Left lung (tissue), 4 donors: ENCODE measurements at regions not wholly inside any gene's neighbourhood (a gene's known extent, or its start where the extent isn't known, plus 50 kb on each side); places are given as distances from the start of the nearest gene placed in this dataset.
A peak's percentile ranks its signal among the peaks of the same experiment; 100 is the strongest.

ENCODE experiments used
- ATAC-seq: fragments of 200-7000 bp; cut with Tn5 transposase; one replicate; pipeline ENCODE4 v1.9.1; 2020; ENCODE audit warnings: moderate library complexity
- DNase-seq, 4 donors: peaks; one replicate each; pipeline ENCODE4 v3.0.0-alpha.2; 2013 to 2020
- H3K27ac ChIP-seq, 2 donors: fragments of 200-600 bp; sonication (generic) in 1 of 2; one replicate each; pipeline versions ENCODE4 v1.5.0 to v1.8.0; 2020 to 2021
- H3K27me3 ChIP-seq, 2 donors: fragments of 200-600 bp; sonication (generic) in 1 of 2; one replicate each; pipeline versions ENCODE4 v1.5.0 to v1.8.0; 2020 to 2021
- H3K36me3 ChIP-seq, 2 donors: fragments of 200-600 bp; sonication (generic) in 1 of 2; one replicate each; pipeline versions ENCODE4 v1.5.0 to v1.8.0; 2020 to 2021
- H3K4me1 ChIP-seq, 2 donors: fragments of 200-600 bp; one replicate each; pipeline ENCODE4 v1.8.0; 2021
- H3K4me3 ChIP-seq, 2 donors: fragments of 200-600 bp; sonication (generic) in 1 of 2; one replicate each; pipeline versions ENCODE4 v1.5.0 to v1.8.0; 2020 to 2021; ENCODE audit warnings: mild to moderate bottlenecking in 1 of 2
- H3K9me3 ChIP-seq, 2 donors: fragments of 200-600 bp; sonication (generic) in 1 of 2; one replicate each; pipeline versions ENCODE4 v1.5.0 to v1.8.0; 2020 to 2021
- CTCF ChIP-seq, 2 donors: fragments of 200-600 bp; sonication (generic) in 1 of 2; IDR thresholded peaks; one replicate each; pipeline versions ENCODE4 v1.5.0 to v1.8.0; 2021; ENCODE audit warnings: antibody characterized with exemption in 2 of 2
- intact Hi-C, 2 donors: fragments of 100-400 bp; cut with DNase I; formaldehyde crosslinking; loops; one replicate each; pipeline versions ENCODE4 v1.11.2 to v1.14.2; 2022
- donor health status: DM: no; HTN: yes; CAD: no.
- donor health status: DM: no; HTN: no; CAD: no.

- intact Hi-C loops: no loop called here
- Histone ChIP-seq H3K36me3 (no peaks in the 10 kb centered on the region), H3K4me1 (peaks cover 8 to 13% of the 10 kb centered on the region in 2 donors), H3K9me3 (no peaks in the 10 kb centered on the region), H3K27me3 (no peaks in the 10 kb centered on the region), H3K27ac (no peak overlapping the region), H3K4me3 (no peak overlapping the region)
- DNase-seq: no peak
- TF ChIP-seq CTCF (IDR thresholded peaks at IDR 0.05): no peak
- no peak for ATAC-seq
Measured at GRCh38 chr9:71632776-71633175, 135.5 kb downstream of the CEMIP2 start.

GRCh38 chr9:71630377-71630995 lies 137.8 kb downstream of the CEMIP2 start:
- peak overlapping the region in 1 of 2 donors; percentile 31 for H3K27ac ChIP-seq
- H3K9me3 ChIP-seq: no peaks in the 10 kb centered on the region
- intact Hi-C loops: no loop called here
- H3K4me3 ChIP-seq: no peak overlapping the region
- ATAC-seq (no peak), DNase-seq (peak in 1 of 4 donors; percentile 19)
- no peaks in the 10 kb centered on the region for H3K36me3 ChIP-seq
- H3K27me3 ChIP-seq: no peaks in the 10 kb centered on the region
- TF ChIP-seq CTCF (IDR thresholded peaks at IDR 0.05): no peak
- H3K4me1 ChIP-seq: peaks cover 8 to 9% of the 10 kb centered on the region in 2 donors

- intact Hi-C loops: no loop called here
- TF ChIP-seq CTCF (IDR thresholded peaks at IDR 0.05): no peak
Measured at GRCh38 chr9:71629578-71630215, 138.6 kb downstream of the CEMIP2 start.

GRCh38 chr9:71628247-71628646 lies 140.1 kb downstream of the CEMIP2 start:
- H3K4me1 ChIP-seq: peaks cover 8 to 9% of the 10 kb centered on the region in 2 donors
- ATAC-seq (no peak), DNase-seq (no peak)
- H3K9me3 ChIP-seq: no peaks in the 10 kb centered on the region
- intact Hi-C loops: no loop called here
- H3K27ac ChIP-seq: no peak overlapping the region
- H3K36me3 ChIP-seq: no peaks in the 10 kb centered on the region
- no peaks in the 10 kb centered on the region for H3K27me3 ChIP-seq
- TF ChIP-seq CTCF (IDR thresholded peaks at IDR 0.05): peak in 1 of 2 donors; percentile 33
- no peak overlapping the region for H3K4me3 ChIP-seq

More at GRCh38 chr9:71629578-71630215, 138.6 kb downstream of the CEMIP2 start:
- Histone ChIP-seq H3K36me3 (no peaks in the 10 kb centered on the region), H3K27me3 (no peaks in the 10 kb centered on the region), H3K9me3 (no peaks in the 10 kb centered on the region), H3K27ac (peak overlapping the region in 1 of 2 donors; percentile 31), H3K4me3 (no peak overlapping the region), H3K4me1 (peaks cover 8 to 9% of the 10 kb centered on the region in 2 donors)
- no peak for DNase-seq
- ATAC-seq: no peak

- Histone ChIP-seq H3K4me3 (no peak overlapping the region), H3K27me3 (no peaks in the 10 kb centered on the region), H3K36me3 (no peaks in the 10 kb centered on the region), H3K27ac (no peak overlapping the region), H3K9me3 (no peaks in the 10 kb centered on the region), H3K4me1 (peaks cover 8 to 9% of the 10 kb centered on the region in 2 donors)
- DNase-seq (no peak), ATAC-seq (no peak)
- intact Hi-C loops: no loop called here
- no peak for TF ChIP-seq CTCF (IDR thresholded peaks at IDR 0.05)
Measured at GRCh38 chr9:71627537-71627936, 140.8 kb downstream of the CEMIP2 start.
